DOHH2 (cell line): ENCODE measurements at regions not wholly inside any gene's neighbourhood (a gene's known extent, or its start where the extent isn't known, plus 50 kb on each side); places are given as distances from the start of the nearest gene placed in this dataset.

ENCODE experiments used
- EZH2phosphoT487 ChIP-seq: fragments of 200-600 bp; sonication (generic); IDR thresholded peaks from 2 replicates; pipeline ENCODE4 v1.6.1; 2017; ENCODE audit warnings: borderline replicate concordance, mild to moderate bottlenecking, antibody characterized with exemption, low read length, moderate library complexity, mixed read lengths
- TF ChIP-seq, protein P1 (sequence below): fragments of 200-600 bp; sonication (generic); IDR thresholded peaks from one replicate; pipeline ENCODE4 v1.5.1; 2014; ENCODE audit warnings: antibody characterized with exemption, mild to moderate bottlenecking, low read depth, low read length; ENCODE audit not compliant: poor library complexity, severe bottlenecking

DNA sequence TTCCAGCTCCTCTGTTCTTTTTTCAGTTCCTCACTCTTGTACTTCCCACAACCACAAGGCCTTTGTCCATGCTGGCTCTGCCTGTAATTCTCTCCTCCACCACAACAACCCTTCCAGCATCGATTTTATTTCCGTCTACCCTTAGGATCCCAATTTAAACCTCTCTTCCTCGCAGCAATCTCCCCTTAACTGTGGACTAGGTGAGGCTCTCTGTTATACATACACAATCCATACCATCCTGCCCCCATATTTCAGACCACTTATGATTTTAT is 90.4 kb upstream of the ZC3H11B start:
- TF ChIP-seq, protein P1, sequence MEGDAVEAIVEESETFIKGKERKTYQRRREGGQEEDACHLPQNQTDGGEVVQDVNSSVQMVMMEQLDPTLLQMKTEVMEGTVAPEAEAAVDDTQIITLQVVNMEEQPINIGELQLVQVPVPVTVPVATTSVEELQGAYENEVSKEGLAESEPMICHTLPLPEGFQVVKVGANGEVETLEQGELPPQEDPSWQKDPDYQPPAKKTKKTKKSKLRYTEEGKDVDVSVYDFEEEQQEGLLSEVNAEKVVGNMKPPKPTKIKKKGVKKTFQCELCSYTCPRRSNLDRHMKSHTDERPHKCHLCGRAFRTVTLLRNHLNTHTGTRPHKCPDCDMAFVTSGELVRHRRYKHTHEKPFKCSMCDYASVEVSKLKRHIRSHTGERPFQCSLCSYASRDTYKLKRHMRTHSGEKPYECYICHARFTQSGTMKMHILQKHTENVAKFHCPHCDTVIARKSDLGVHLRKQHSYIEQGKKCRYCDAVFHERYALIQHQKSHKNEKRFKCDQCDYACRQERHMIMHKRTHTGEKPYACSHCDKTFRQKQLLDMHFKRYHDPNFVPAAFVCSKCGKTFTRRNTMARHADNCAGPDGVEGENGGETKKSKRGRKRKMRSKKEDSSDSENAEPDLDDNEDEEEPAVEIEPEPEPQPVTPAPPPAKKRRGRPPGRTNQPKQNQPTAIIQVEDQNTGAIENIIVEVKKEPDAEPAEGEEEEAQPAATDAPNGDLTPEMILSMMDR, result no peak
- no peak for TF ChIP-seq EZH2phosphoT487
